ENCODE measurements at regions not wholly inside any gene's neighbourhood (a gene's known extent, or its start where the extent isn't known, plus 50 kb on each side); places are given as distances from the start of the nearest gene placed in this dataset.

GRCh38 chr15:69623392-69624154 lies 171.0 kb downstream of the RPLP1 start:
- TF ChIP-seq CTCF (IDR thresholded peaks at IDR 0.05; ENCODE audit: low read depth, low read length, missing input control), result no peak
- no peak for TF ChIP-seq ZBTB33 (IDR thresholded peaks at IDR 0.05)
- no peak for TF ChIP-seq JUND (IDR thresholded peaks at IDR 0.05)
- no peak for TF ChIP-seq TAF1 (conservative IDR thresholded peaks at IDR 0.05)
- TF ChIP-seq ATF3 (IDR thresholded peaks at IDR 0.05), result no peak
- no peak for TF ChIP-seq RXRA (IDR thresholded peaks at IDR 0.05)
- TF ChIP-seq RAD21 (IDR thresholded peaks at IDR 0.05), result no peak
- no peak for TF ChIP-seq FOXA2 (IDR thresholded peaks at IDR 0.05)

Data from liver (tissue), 3 donors.